ENCODE measurements at regions not wholly inside any gene's neighbourhood (a gene's known extent, or its start where the extent isn't known, plus 50 kb on each side); places are given as distances from the start of the nearest gene placed in this dataset.

GRCh38 chr18:51522338-51522737, 324.9 kb upstream of the MEX3C start:
- Histone ChIP-seq H3K9ac (replicated peaks in 1 of 4; ENCODE audit: extremely low read depth in 1 of 4, low read depth in 3 of 4, low read length in 3 of 4) (no peak overlapping the region), H3K27me3 (replicated peaks in 1 of 4; ENCODE audit: control insufficient read depth in 3 of 4, extremely low read depth in 1 of 4, insufficient read depth in 3 of 4, low read length in 3 of 4) (no peaks in the 10 kb centered on the region), H3K4me3 (ENCODE audit: extremely low read depth in 1 of 4, insufficient read depth in 2 of 4, low read depth in 3 of 4, low read length in 4 of 4) (no peak overlapping the region), H3K36me3 (ENCODE audit: control insufficient read depth in 2 of 4, insufficient read depth in 4 of 4, low read length in 3 of 4) (no peaks in the 10 kb centered on the region), H4K8ac (ENCODE audit: extremely low read depth, insufficient read depth, low read length) (no peak overlapping the region), H4K91ac (replicated peaks; ENCODE audit: insufficient read length, low read length) (no peak overlapping the region), H4K20me1 (replicated peaks in 1 of 2; ENCODE audit: control insufficient read depth in 1 of 2, insufficient read depth in 2 of 2, low read length in 2 of 2) (no peaks in the 10 kb centered on the region), H3K14ac (ENCODE audit: insufficient read length) (no peak overlapping the region), H2BK15ac (ENCODE audit: low read length) (no peak overlapping the region), H3K23me2 (ENCODE audit: low read depth, low read length) (no peaks in the 10 kb centered on the region), H3K4ac (replicated peaks; ENCODE audit: insufficient read length, low read depth, low read length) (no peak overlapping the region), H3K56ac (replicated peaks; ENCODE audit: insufficient read length, low read depth, low read length) (no peak overlapping the region), H2BK120ac (replicated peaks; ENCODE audit: low read depth, low read length) (no peak overlapping the region), H3K79me2 (ENCODE audit: control insufficient read depth in 1 of 2, insufficient read depth in 2 of 2, low read length in 2 of 2) (no peaks in the 10 kb centered on the region), H3K4me1 (replicated peaks in 1 of 4; ENCODE audit: control insufficient read depth in 3 of 4, insufficient read depth in 4 of 4, low read length in 3 of 4) (peaks cover 0 to 7% (median 5%) of the 10 kb centered on the region in 4 experiments; a peak in 3 of 7 replicates), H3K18ac (ENCODE audit: extremely low read depth, low read length) (no peak overlapping the region), H2BK5ac (ENCODE audit: low read depth, low read length) (no peak overlapping the region), H4K5ac (ENCODE audit: insufficient read length, low read depth, low read length) (no peak overlapping the region), H3K23ac (ENCODE audit: insufficient read length) (no peak overlapping the region), H3K27ac (ENCODE audit: low read depth, low read length) (no peak overlapping the region), H2AK5ac (ENCODE audit: low read depth, low read length) (no peak overlapping the region), H2AFZ (ENCODE audit: low read length) (no peak overlapping the region), H3K4me2 (ENCODE audit: insufficient read depth in 1 of 2, low read depth in 2 of 2, low read length in 2 of 2) (no peak overlapping the region), H2BK12ac (ENCODE audit: low read depth, low read length) (no peak overlapping the region), H2BK20ac (ENCODE audit: low read length) (no peak overlapping the region), H3K9me3 (ENCODE audit: insufficient read depth in 2 of 2, low read depth in 1 of 2, low read length in 1 of 2) (no peaks in the 10 kb centered on the region), H3K79me1 (ENCODE audit: low read depth, low read length) (no peaks in the 10 kb centered on the region)
- ChIA-PET POLR2A (ENCODE audit: partially characterized antibody) (no interaction called here), CTCF (ENCODE audit: partially characterized antibody) (interaction anchor here (0.6 kb wide), 1 partner anchor 1386 kb away, joined by 3 read pairs; no protein-coding TSS in a partner anchor)
- peak; percentile 19 to 54 for DNase-seq (ENCODE audit: low read depth in 1 of 2, low spot score in 2 of 2)
- no peak for FAIRE-seq
- 42% methylated on average over 7 of the region's 7 CpGs; no CpG with 5 or more reads in 1 of the 2 experiments for WGBS, 2 experiments (ENCODE audit: extremely low coverage in 1 of 2, insufficient coverage in 1 of 2, insufficient read length in 1 of 2, insufficient replicate concordance in 2 of 2, low coverage in 1 of 2, low lambda C conversion rate in 2 of 2, missing lambda C conversion rate in 1 of 2)
- TF ChIP-seq RXRA (IDR thresholded peaks at IDR 0.05; ENCODE audit: insufficient read depth, low read depth, low read length): no peak
- TF ChIP-seq NANOG (IDR thresholded peaks at IDR 0.05; ENCODE audit: insufficient read depth, low read depth, low read length, poor library complexity, severe bottlenecking): no peak
- TF ChIP-seq SIN3A (conservative IDR thresholded peaks at IDR 0.05 in 1 of 2, IDR thresholded peaks at IDR 0.05 in 1 of 2; ENCODE audit: low read depth in 1 of 2, low read length in 2 of 2): peak in 1 of 2 experiments; percentile 79; a peak in 2 of 4 replicates
- TF ChIP-seq MAX (IDR thresholded peaks at IDR 0.05): peak; percentile 96
- TF ChIP-seq BCL11A (IDR thresholded peaks at IDR 0.05; ENCODE audit: low read depth in 2 of 2, low read length in 2 of 2): no peak
- TF ChIP-seq RFX5 (IDR thresholded peaks at IDR 0.05; ENCODE audit: borderline replicate concordance, low read depth, low read length): no peak
- TF ChIP-seq BACH1 (IDR thresholded peaks at IDR 0.05; ENCODE audit: low read length): no peak
- TF ChIP-seq RAD21 (IDR thresholded peaks at IDR 0.05 in 1 of 2, conservative IDR thresholded peaks at IDR 0.05 in 1 of 2; ENCODE audit: low read depth in 2 of 2, low read length in 2 of 2): peak in 1 of 2 experiments; percentile 12; a peak in 2 of 4 replicates
- peak in 1 of 2 experiments; percentile 68; a peak in 1 of 4 replicates for TF ChIP-seq HDAC2 (IDR thresholded peaks at IDR 0.05; ENCODE audit: borderline replicate concordance in 1 of 2, low read depth in 2 of 2, low read length in 2 of 2)
- no peak for TF ChIP-seq SUZ12 (IDR thresholded peaks at IDR 0.05; ENCODE audit: low read length)
- TF ChIP-seq KDM1A (IDR thresholded peaks at IDR 0.05; ENCODE audit: borderline replicate concordance, low read length): peak; percentile 45; the same call in 1 of the 2 replicates
- no peak for TF ChIP-seq HDAC6 (IDR thresholded peaks at IDR 0.05; ENCODE audit: low read depth, low read length)
